Upper lobe of left lung (tissue), 6 donors: ENCODE measurements at regions not wholly inside any gene's neighbourhood (a gene's known extent, or its start where the extent isn't known, plus 50 kb on each side); places are given as distances from the start of the nearest gene placed in this dataset.

ENCODE experiments used
- ATAC-seq, 2 donors: fragments of 200-7000 bp; cut with Tn5 transposase; one replicate each; pipeline ENCODE4 v1.9.1; 2022; ENCODE audit warnings: mild to moderate bottlenecking in 2 of 2, moderate library complexity in 2 of 2; ENCODE audit not compliant: low FRiP score in 2 of 2
- DNase-seq, 2 donors: peaks; one replicate each; pipeline ENCODE4 v3.0.0-alpha.2; 2019 to 2020
- H3K27ac ChIP-seq, 4 donors: fragments of 200-600 bp; sonication (generic); one replicate each; pipeline ENCODE4 v1.5.1; 2016 to 2019
- H3K27me3 ChIP-seq, 4 donors: fragments of 200-600 bp; sonication (generic); one replicate each; pipeline ENCODE4 v1.5.1; 2017 to 2019
- H3K36me3 ChIP-seq, 4 donors: fragments of 200-600 bp; sonication (generic); one replicate each; pipeline ENCODE4 v1.5.1; 2016 to 2019
- H3K4me1 ChIP-seq, 4 donors: fragments of 200-600 bp; sonication (generic); one replicate each; pipeline ENCODE4 v1.5.1; 2018 to 2019
- H3K4me3 ChIP-seq, 4 donors: fragments of 200-600 bp; sonication (generic); one replicate each; pipeline ENCODE4 v1.5.1; 2017 to 2019; ENCODE audit warnings: mild to moderate bottlenecking in 2 of 4, moderate library complexity in 1 of 4
- H3K9me3 ChIP-seq, 4 donors: fragments of 200-600 bp; sonication (generic); one replicate each; pipeline ENCODE4 v1.5.1; 2018 to 2019
- CTCF ChIP-seq, 6 experiments: fragments of 450-650 bp in 4 of 6; fragments of 200-600 bp in 2 of 6; sonication (generic) in 2 of 6; IDR thresholded peaks; one replicate each; pipeline ENCODE4 v1.5.1; 2016 to 2019; ENCODE audit warnings: antibody characterized with exemption in 6 of 6
- EP300 ChIP-seq, 4 donors: sonication (generic); formaldehyde crosslinking; IDR thresholded peaks; one replicate each; pipeline ENCODE4 v1.5.1; 2017; ENCODE audit warnings: antibody characterized with exemption in 4 of 4, control low read depth in 2 of 4
- POLR2A ChIP-seq, 4 donors: fragments of 450-650 bp; IDR thresholded peaks; one replicate each; pipeline ENCODE4 v1.5.1; 2016 to 2017; ENCODE audit warnings: antibody characterized with exemption in 4 of 4, mild to moderate bottlenecking in 2 of 4
- POLR2AphosphoS5 ChIP-seq, 2 donors: sonication (generic); formaldehyde crosslinking; IDR thresholded peaks; one replicate each; pipeline ENCODE4 v1.5.1; 2017; ENCODE audit warnings: antibody characterized with exemption in 2 of 2
- WGBS, 2 donors: methylation state at CpG; one replicate each; pipeline ENCODE4 v1.1.5; 2017 to 2018; 5-methylcytosine and 5-hydroxymethylcytosine counted together
- donor health status: DM: no; HTN: no; CAD: no; lungs with moderate emphysema.
- donor health status: DM: no; HTN: yes; CAD: no; lungs with severe emphysema.

- TF ChIP-seq POLR2A (IDR thresholded peaks at IDR 0.05) (no peak), CTCF (IDR thresholded peaks at IDR 0.05) (no peak), EP300 (IDR thresholded peaks at IDR 0.05) (no peak), POLR2AphosphoS5 (IDR thresholded peaks at IDR 0.05) (no peak)
- WGBS, 2 donors: 81 to 88% methylated on average over 3 of the region's 3 CpGs
- ATAC-seq: no peak
Observed at GRCh38 chr12:113676547-113676946, 204.9 kb upstream of the LHX5 start.

GRCh38 chr12:113676117-113676516 is 204.4 kb upstream of the LHX5 start:
- no peak for ATAC-seq
- TF ChIP-seq EP300 (IDR thresholded peaks at IDR 0.05) (no peak), POLR2AphosphoS5 (IDR thresholded peaks at IDR 0.05) (no peak), POLR2A (IDR thresholded peaks at IDR 0.05) (no peak), CTCF (IDR thresholded peaks at IDR 0.05) (no peak)
- no peak overlapping the region for H3K4me3 ChIP-seq
- no peaks in the 10 kb centered on the region for H3K27me3 ChIP-seq
- no peaks in the 10 kb centered on the region for H3K36me3 ChIP-seq
- no peak for DNase-seq
- H3K4me1 ChIP-seq: no peaks in the 10 kb centered on the region
- no peak overlapping the region for H3K27ac ChIP-seq
- no peaks in the 10 kb centered on the region for H3K9me3 ChIP-seq
- WGBS, 2 donors: 87 to 91% methylated on average over 7 of the region's 7 CpGs

More at GRCh38 chr12:113676547-113676946, 204.9 kb upstream of the LHX5 start:
- no peak for DNase-seq
- no peaks in the 10 kb centered on the region for H3K36me3 ChIP-seq
- no peak overlapping the region for H3K4me3 ChIP-seq
- no peaks in the 10 kb centered on the region for H3K27me3 ChIP-seq
- H3K27ac ChIP-seq: no peak overlapping the region
- no peaks in the 10 kb centered on the region for H3K9me3 ChIP-seq
- no peaks in the 10 kb centered on the region for H3K4me1 ChIP-seq

GRCh38 chr12:113674996-113675395 is 203.3 kb upstream of the LHX5 start:
- no peak for TF ChIP-seq POLR2A (IDR thresholded peaks at IDR 0.05)
- no peak for TF ChIP-seq POLR2AphosphoS5 (IDR thresholded peaks at IDR 0.05)
- Histone ChIP-seq H3K27ac (no peak overlapping the region), H3K4me1 (no peaks in the 10 kb centered on the region), H3K27me3 (no peaks in the 10 kb centered on the region), H3K36me3 (no peaks in the 10 kb centered on the region), H3K9me3 (no peaks in the 10 kb centered on the region), H3K4me3 (no peak overlapping the region)
- ATAC-seq: no peak
- DNase-seq: no peak
- WGBS, 2 donors: 42 to 44% methylated on average over 9 of the region's 9 CpGs

- no peak for ATAC-seq
- TF ChIP-seq EP300 (IDR thresholded peaks at IDR 0.05): no peak
- TF ChIP-seq CTCF (IDR thresholded peaks at IDR 0.05): no peak
- TF ChIP-seq POLR2A (IDR thresholded peaks at IDR 0.05): no peak
- TF ChIP-seq POLR2AphosphoS5 (IDR thresholded peaks at IDR 0.05): no peak
- no peak for DNase-seq
- Histone ChIP-seq H3K4me1 (no peaks in the 10 kb centered on the region), H3K4me3 (no peak overlapping the region), H3K27me3 (no peaks in the 10 kb centered on the region), H3K36me3 (no peaks in the 10 kb centered on the region), H3K27ac (no peak overlapping the region), H3K9me3 (no peaks in the 10 kb centered on the region)
- 74 to 77% methylated on average over 7 of the region's 7 CpGs for WGBS, 2 donors
Observed at GRCh38 chr12:113674302-113674701, 202.6 kb upstream of the LHX5 start.

- Histone ChIP-seq H3K27me3 (no peaks in the 10 kb centered on the region), H3K4me3 (no peak overlapping the region), H3K36me3 (no peaks in the 10 kb centered on the region), H3K4me1 (no peaks in the 10 kb centered on the region), H3K9me3 (no peaks in the 10 kb centered on the region), H3K27ac (no peak overlapping the region)
- peak in 1 of 2 donors; percentile 69 for DNase-seq
- ATAC-seq: no peak
- no peak for TF ChIP-seq EP300 (IDR thresholded peaks at IDR 0.05)
- no peak for TF ChIP-seq CTCF (IDR thresholded peaks at IDR 0.05)
- WGBS, 2 donors: 56 to 59% methylated on average over 20 of the region's 20 CpGs
Observed at GRCh38 chr12:113673458-113674238, 202.0 kb upstream of the LHX5 start.
